Stimulated activated CD4-positive, alpha-beta T cell treated with anti-CD3 and anti-CD28 coated beads, Interleukin-4, amount 100 ng/mL, for 4 hours (primary cell): ENCODE measurements at regions not wholly inside any gene's neighbourhood (a gene's known extent, or its start where the extent isn't known, plus 50 kb on each side); places are given as distances from the start of the nearest gene placed in this dataset.
"Not testable (repeated sequence)": the region's sequence is repeated elsewhere in the genome, so short reads cannot be mapped to it uniquely, and the experiment has no call there.

Experiments
- DNase-seq, 2 experiments: peaks; one replicate each; pipeline ENCODE4 v3.0.0-alpha.2; 2020

GRCh38 chr5:174528821-174529544 lies 195.4 kb upstream of the MSX2 start:
- DNase-seq: no peak

GRCh38 chr5:174529925-174530681 lies 194.3 kb upstream of the MSX2 start:
- no peak for DNase-seq

GRCh38 chr5:174531782-174532191 lies 192.6 kb upstream of the MSX2 start:
- no peak for DNase-seq

- peak; percentile 0 to 2 for DNase-seq
Observed at GRCh38 chr5:174532455-174533453, 191.6 kb upstream of the MSX2 start.

GRCh38 chr5:174533751-174534241 lies 190.6 kb upstream of the MSX2 start:
- no peak for DNase-seq

GRCh38 chr5:174535669-174536068 lies 188.7 kb upstream of the MSX2 start:
- DNase-seq: no peak

GRCh38 chr5:174539823-174540222 lies 184.6 kb upstream of the MSX2 start:
- not testable (repeated sequence) for DNase-seq

- no peak for DNase-seq
Observed at GRCh38 chr5:174542037-174542436, 182.3 kb upstream of the MSX2 start.

GRCh38 chr5:174542471-174542870 lies 181.9 kb upstream of the MSX2 start:
- DNase-seq: no peak

GRCh38 chr5:174545926-174546325 lies 178.5 kb upstream of the MSX2 start:
- no peak for DNase-seq

- DNase-seq: no peak
Observed at GRCh38 chr5:174547814-174548213, 176.6 kb upstream of the MSX2 start.

GRCh38 chr5:174549254-174549653 lies 175.1 kb upstream of the MSX2 start:
- DNase-seq: no peak

- no peak for DNase-seq
Observed at GRCh38 chr5:174550026-174550425, 174.4 kb upstream of the MSX2 start.

GRCh38 chr5:174552428-174552827 lies 172.0 kb upstream of the MSX2 start:
- DNase-seq: no peak

GRCh38 chr5:174553556-174553955 lies 170.8 kb upstream of the MSX2 start:
- DNase-seq: no peak

GRCh38 chr5:174555726-174556125 lies 168.7 kb upstream of the MSX2 start:
- no peak for DNase-seq

- DNase-seq: no peak
Observed at GRCh38 chr5:174556756-174557155, 167.6 kb upstream of the MSX2 start.

- DNase-seq: no peak
Observed at GRCh38 chr5:174558190-174558589, 166.2 kb upstream of the MSX2 start.

GRCh38 chr5:174559141-174559540 lies 165.2 kb upstream of the MSX2 start:
- DNase-seq: no peak

- DNase-seq: no peak
Observed at GRCh38 chr5:174559566-174560090, 164.8 kb upstream of the MSX2 start.

- no peak for DNase-seq
Observed at GRCh38 chr5:174560861-174561260, 163.5 kb upstream of the MSX2 start.

- not testable (repeated sequence) for DNase-seq
Observed at GRCh38 chr5:174563040-174563439, 161.3 kb upstream of the MSX2 start.

GRCh38 chr5:174563899-174564298 lies 160.5 kb upstream of the MSX2 start:
- DNase-seq: no peak
